SU-DHL-6 (cell line): ENCODE measurements at regions not wholly inside any gene's neighbourhood (a gene's known extent, or its start where the extent isn't known, plus 50 kb on each side); places are given as distances from the start of the nearest gene placed in this dataset.

Experiments used
- H2AFZ ChIP-seq: fragments of 200-600 bp; sonication (generic); 2 replicates; pipeline ENCODE4 v1.6.1; 2014; ENCODE audit warnings: low read depth, mild to moderate bottlenecking, moderate library complexity, mixed read lengths, antibody characterized with exemption, low read length; ENCODE audit not compliant: severe bottlenecking
- H3F3A ChIP-seq: fragments of 200-600 bp; shearing (Covaris generic); 2 replicates; pipeline ENCODE4 v1.6.0; 2016; ENCODE audit warnings: antibody characterized with exemption, mild to moderate bottlenecking; ENCODE audit not compliant: insufficient read depth
- H3K27ac ChIP-seq: fragments of 200-600 bp; sonication (generic); 2 replicates; pipeline ENCODE4 v1.5.1; 2016; ENCODE audit warnings: low read depth, mild to moderate bottlenecking, low read length, moderate library complexity, mixed read lengths
- H3K27me3 ChIP-seq: fragments of 200-600 bp; sonication (generic), shearing (Covaris generic); 2 replicates; pipeline ENCODE4 v1.6.0; 2014; ENCODE audit warnings: mild to moderate bottlenecking, low read length
- H3K36me3 ChIP-seq: fragments of 200-600 bp; sonication (generic); 2 replicates; pipeline ENCODE4 v1.6.1; 2014; ENCODE audit warnings: mild to moderate bottlenecking, low read length, mixed read lengths
- H3K4me2 ChIP-seq: fragments of 300-600, 200-600 bp; shearing (Covaris generic), sonication (generic); 2 replicates; pipeline ENCODE4 v1.6.0; 2014; ENCODE audit warnings: low read length, low read depth, mild to moderate bottlenecking; ENCODE audit not compliant: poor library complexity, severe bottlenecking
- H3K4me3 ChIP-seq: fragments of 200-600 bp; sonication (generic); 2 replicates; pipeline ENCODE4 v1.5.1; 2014; ENCODE audit warnings: antibody characterized with exemption, low read length, mild to moderate bottlenecking, mixed read lengths; ENCODE audit not compliant: insufficient read depth, poor library complexity, severe bottlenecking
- H3K79me2 ChIP-seq: fragments of 200-600 bp; sonication (generic); 2 replicates; pipeline ENCODE4 v1.6.1; 2014; ENCODE audit warnings: mild to moderate bottlenecking, low read length, moderate library complexity; ENCODE audit not compliant: insufficient read depth
- H3K9ac ChIP-seq: fragments of 200-600 bp; sonication (generic); 2 replicates; pipeline ENCODE4 v1.7.0; 2014; ENCODE audit warnings: mild to moderate bottlenecking, low read length
- H3K9me2 ChIP-seq: fragments of 200-600 bp; sonication (generic); replicated peaks from 2 replicates; pipeline ENCODE4 v1.6.1; 2014; ENCODE audit warnings: low read length; ENCODE audit not compliant: insufficient read depth
- H3K9me3 ChIP-seq: fragments of 200-600 bp; sonication (generic); 2 replicates; pipeline ENCODE4 v1.6.1; 2014; ENCODE audit warnings: low read length, mixed read lengths; ENCODE audit not compliant: insufficient read depth
- H4K20me1 ChIP-seq: fragments of 200-600 bp; sonication (generic); 2 replicates; pipeline ENCODE4 v1.6.1; 2014; ENCODE audit warnings: low read depth, mild to moderate bottlenecking, antibody characterized with exemption, low read length, moderate library complexity, mixed read lengths
- EZH2phosphoT487 ChIP-seq: fragments of 200-600 bp; sonication (generic), shearing (Covaris generic); conservative IDR thresholded peaks from 2 replicates; pipeline ENCODE4 v1.6.1; 2018; ENCODE audit warnings: mild to moderate bottlenecking, antibody characterized with exemption, low read length, moderate library complexity, mixed read lengths
- TF ChIP-seq, protein P1 (sequence below): fragments of 200-600 bp; sonication (generic); IDR thresholded peaks from one replicate; pipeline ENCODE4 v1.5.1; 2017; ENCODE audit warnings: antibody characterized with exemption, mild to moderate bottlenecking, low read length, moderate library complexity; ENCODE audit not compliant: insufficient read depth, poor library complexity, severe bottlenecking

DNA sequence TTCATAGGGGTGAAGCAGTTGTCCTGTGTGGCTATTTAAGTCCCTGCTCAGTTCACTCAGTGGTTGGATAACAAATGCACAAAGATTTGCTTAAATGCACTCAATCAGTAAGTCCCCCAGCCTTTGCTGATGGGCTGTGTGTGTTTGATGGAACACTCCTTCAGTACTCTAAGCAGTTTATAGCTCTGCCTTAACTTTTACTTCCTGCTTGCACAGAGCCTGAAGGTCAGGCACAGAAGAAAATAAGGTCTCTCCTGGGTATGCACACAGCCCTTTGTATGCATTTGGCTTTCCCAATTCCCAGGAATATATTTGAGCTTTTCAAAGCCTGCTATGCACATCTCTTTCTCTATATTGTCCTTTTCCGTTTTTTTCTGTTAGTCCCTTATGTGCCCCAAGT is 208.7 kb upstream of the STK17B start:
- H3K79me2 ChIP-seq: no peaks in the 10 kb centered on the region

DNA sequence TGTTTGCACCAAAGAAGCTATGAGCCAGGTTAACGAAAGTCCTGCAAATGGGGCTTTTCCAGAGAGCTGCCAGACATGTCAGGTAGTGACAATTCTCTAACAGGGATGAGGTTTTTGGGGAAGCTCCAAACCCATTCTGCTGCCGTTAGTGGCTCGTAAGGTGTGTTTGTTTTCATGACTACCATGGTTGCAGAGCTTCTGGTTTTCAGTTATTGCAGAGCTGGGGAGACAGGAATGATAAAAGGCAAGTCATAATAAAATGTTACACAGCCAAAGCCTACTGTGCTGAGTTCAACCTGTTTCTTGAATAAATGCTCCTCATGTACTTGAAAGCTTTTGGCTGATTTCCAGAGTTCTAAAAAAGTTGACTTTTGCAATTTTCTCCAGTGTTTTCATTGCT is 209.2 kb upstream of the STK17B start:
- Histone ChIP-seq H2AFZ (no peak overlapping the region), H3K4me2 (no peak overlapping the region), H3K9ac (no peak overlapping the region)

More for the DNA sequence above, 208.7 kb upstream of the STK17B start:
- Histone ChIP-seq H4K20me1 (no peaks in the 10 kb centered on the region), H3K36me3 (no peaks in the 10 kb centered on the region), H3K9me3 (no peaks in the 10 kb centered on the region), H2AFZ (no peak overlapping the region), H3K9me2 (no peaks in the 10 kb centered on the region), H3K27ac (no peak overlapping the region), H3F3A (no peaks in the 10 kb centered on the region), H3K4me2 (no peak overlapping the region), H3K4me3 (no peak overlapping the region), H3K9ac (no peak overlapping the region), H3K27me3 (no peaks in the 10 kb centered on the region)
- TF ChIP-seq EZH2phosphoT487: no peak
- TF ChIP-seq, protein P1, sequence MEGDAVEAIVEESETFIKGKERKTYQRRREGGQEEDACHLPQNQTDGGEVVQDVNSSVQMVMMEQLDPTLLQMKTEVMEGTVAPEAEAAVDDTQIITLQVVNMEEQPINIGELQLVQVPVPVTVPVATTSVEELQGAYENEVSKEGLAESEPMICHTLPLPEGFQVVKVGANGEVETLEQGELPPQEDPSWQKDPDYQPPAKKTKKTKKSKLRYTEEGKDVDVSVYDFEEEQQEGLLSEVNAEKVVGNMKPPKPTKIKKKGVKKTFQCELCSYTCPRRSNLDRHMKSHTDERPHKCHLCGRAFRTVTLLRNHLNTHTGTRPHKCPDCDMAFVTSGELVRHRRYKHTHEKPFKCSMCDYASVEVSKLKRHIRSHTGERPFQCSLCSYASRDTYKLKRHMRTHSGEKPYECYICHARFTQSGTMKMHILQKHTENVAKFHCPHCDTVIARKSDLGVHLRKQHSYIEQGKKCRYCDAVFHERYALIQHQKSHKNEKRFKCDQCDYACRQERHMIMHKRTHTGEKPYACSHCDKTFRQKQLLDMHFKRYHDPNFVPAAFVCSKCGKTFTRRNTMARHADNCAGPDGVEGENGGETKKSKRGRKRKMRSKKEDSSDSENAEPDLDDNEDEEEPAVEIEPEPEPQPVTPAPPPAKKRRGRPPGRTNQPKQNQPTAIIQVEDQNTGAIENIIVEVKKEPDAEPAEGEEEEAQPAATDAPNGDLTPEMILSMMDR: no peak

DNA sequence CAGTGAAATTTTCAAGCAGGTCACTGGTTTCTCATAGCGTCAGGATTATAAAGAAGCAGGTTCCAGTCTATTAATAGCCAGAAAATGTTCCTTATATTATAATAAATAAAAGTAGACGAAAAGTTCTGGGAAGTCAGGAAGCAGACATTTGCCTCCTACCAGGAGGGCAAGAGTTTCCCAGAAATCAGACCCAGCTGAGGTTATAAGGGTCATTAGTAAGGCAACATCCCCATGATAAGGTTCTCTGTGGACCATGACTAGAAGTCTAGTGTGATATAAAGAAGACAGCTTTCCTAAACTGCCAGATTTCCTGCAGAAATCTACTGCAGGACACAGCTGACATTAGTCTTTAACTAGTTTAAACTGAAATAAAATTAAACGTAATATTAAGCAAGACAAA is 210.1 kb upstream of the STK17B start:
- Histone ChIP-seq H3F3A (no peaks in the 10 kb centered on the region), H3K9ac (no peak overlapping the region), H3K79me2 (no peaks in the 10 kb centered on the region), H3K27ac (no peak overlapping the region), H3K9me3 (no peaks in the 10 kb centered on the region), H3K27me3 (no peaks in the 10 kb centered on the region), H3K4me2 (no peak overlapping the region), H3K9me2 (no peaks in the 10 kb centered on the region), H4K20me1 (no peaks in the 10 kb centered on the region), H3K4me3 (no peak overlapping the region), H3K36me3 (no peaks in the 10 kb centered on the region), H2AFZ (no peak overlapping the region)
- TF ChIP-seq, protein P1: no peak
- no peak for TF ChIP-seq EZH2phosphoT487

More for the DNA sequence above, 209.2 kb upstream of the STK17B start:
- no peaks in the 10 kb centered on the region for H3K36me3 ChIP-seq
- H3K27me3 ChIP-seq: no peaks in the 10 kb centered on the region
- H3K4me3 ChIP-seq: no peak overlapping the region
- no peak for TF ChIP-seq EZH2phosphoT487
- TF ChIP-seq, protein P1: no peak
- no peaks in the 10 kb centered on the region for H3K79me2 ChIP-seq
- H3F3A ChIP-seq: no peaks in the 10 kb centered on the region
- H3K9me3 ChIP-seq: no peaks in the 10 kb centered on the region
- H3K27ac ChIP-seq: no peak overlapping the region
- H4K20me1 ChIP-seq: no peaks in the 10 kb centered on the region
- no peaks in the 10 kb centered on the region for H3K9me2 ChIP-seq

DNA sequence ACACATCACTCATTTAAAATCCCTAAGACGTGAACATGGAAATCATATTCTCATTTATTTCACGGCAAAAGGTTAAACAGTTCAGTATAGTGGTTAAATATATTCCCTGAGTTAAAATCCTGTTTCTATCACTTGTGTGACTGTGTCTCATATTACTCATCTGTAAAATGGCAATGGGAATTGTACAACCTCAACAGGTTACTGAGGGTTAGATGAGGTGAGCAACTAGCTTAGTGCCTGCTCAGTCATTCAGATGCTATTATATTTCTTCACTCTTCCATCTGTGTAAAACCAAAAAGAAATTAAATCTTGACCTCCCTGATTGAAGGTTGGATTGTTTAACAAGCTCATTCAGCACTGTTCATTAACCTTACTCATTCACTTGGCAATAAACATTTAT is 212.4 kb upstream of the STK17B start:
- Histone ChIP-seq H3F3A (no peaks in the 10 kb centered on the region), H3K79me2 (no peaks in the 10 kb centered on the region), H3K4me2 (no peak overlapping the region), H3K9me2 (no peaks in the 10 kb centered on the region), H3K27ac (no peak overlapping the region), H3K27me3 (no peaks in the 10 kb centered on the region), H3K9ac (no peak overlapping the region), H3K4me3 (no peak overlapping the region), H2AFZ (no peak overlapping the region), H4K20me1 (no peaks in the 10 kb centered on the region), H3K36me3 (no peaks in the 10 kb centered on the region), H3K9me3 (no peaks in the 10 kb centered on the region)
- TF ChIP-seq EZH2phosphoT487: no peak
- TF ChIP-seq, protein P1: no peak
